K562 (cell line): ENCODE measurements at regions not wholly inside any gene's neighbourhood (a gene's known extent, or its start where the extent isn't known, plus 50 kb on each side); places are given as distances from the start of the nearest gene placed in this dataset.

ENCODE experiments used
- CHD4 ChIP-seq: fragments of 200-600 bp; sonication (generic); IDR thresholded peaks from 3 replicates; pipeline ENCODE4 v1.6.1; 2012; ENCODE audit warnings: low read depth, mild to moderate bottlenecking, mixed read lengths, low read length, inconsistent platforms; ENCODE audit not compliant: insufficient read depth, insufficient replicate concordance, poor library complexity, severe bottlenecking
- HMG20A ChIP-seq: fragments of 450-650 bp; formaldehyde crosslinking; conservative IDR thresholded peaks from 2 replicates; pipeline ENCODE4 v1.4.0; 2020; ENCODE audit warnings: mild to moderate bottlenecking, mixed read lengths
- HSF4 ChIP-seq: fragments of 250-450 bp; sonication (Bioruptor Pico); IDR thresholded peaks from 2 replicates; pipeline ENCODE4 v2.1.2; 2022; ENCODE audit warnings: mild to moderate bottlenecking, moderate library complexity, borderline replicate concordance
- MBD2 ChIP-seq: sonication (generic); IDR thresholded peaks from 2 replicates; pipeline ENCODE4 v1.6.1; 2016; ENCODE audit warnings: low read depth, borderline replicate concordance
- NR2F6 ChIP-seq: fragments of 450-650 bp; formaldehyde crosslinking; IDR thresholded peaks from 2 replicates; pipeline ENCODE4 v1.4.0; 2020; ENCODE audit warnings: mild to moderate bottlenecking
- TRIM24 ChIP-seq, 2 experiments: fragments of 450-650 bp; IDR thresholded peaks; 2 replicates each; pipeline ENCODE4 v1.6.1; 2016
- ZNF23 ChIP-seq: fragments of 250-450 bp; sonication (Bioruptor Pico); IDR thresholded peaks from 2 replicates; pipeline ENCODE4 v1.4.0; 2020; ENCODE audit warnings: mild to moderate bottlenecking
- ZNF644 ChIP-seq: fragments of 200-800 bp; sonication (Bioruptor generic); IDR thresholded peaks from 2 replicates; pipeline ENCODE4 v1.6.1; 2016; ENCODE audit warnings: low read depth, missing genetic modification characterization, missing compliant biosample characterization
- TF ChIP-seq, protein P1 (sequence below): sonication (generic); formaldehyde crosslinking; IDR thresholded peaks from 2 replicates; pipeline ENCODE4 v1.8.1; 2022; ENCODE audit warnings: missing genetic modification reagents
- TF ChIP-seq, protein P2 (sequence below), 2 experiments: IDR thresholded peaks in 1 of 2; conservative IDR thresholded peaks in 1 of 2; 2 replicates each; pipeline ENCODE4 v1.6.1; 2016; ENCODE audit warnings: low read depth in 2 of 2, mild to moderate bottlenecking in 1 of 2, missing compliant biosample characterization in 1 of 2, missing genetic modification characterization in 1 of 2, moderate library complexity in 1 of 2

DNA sequence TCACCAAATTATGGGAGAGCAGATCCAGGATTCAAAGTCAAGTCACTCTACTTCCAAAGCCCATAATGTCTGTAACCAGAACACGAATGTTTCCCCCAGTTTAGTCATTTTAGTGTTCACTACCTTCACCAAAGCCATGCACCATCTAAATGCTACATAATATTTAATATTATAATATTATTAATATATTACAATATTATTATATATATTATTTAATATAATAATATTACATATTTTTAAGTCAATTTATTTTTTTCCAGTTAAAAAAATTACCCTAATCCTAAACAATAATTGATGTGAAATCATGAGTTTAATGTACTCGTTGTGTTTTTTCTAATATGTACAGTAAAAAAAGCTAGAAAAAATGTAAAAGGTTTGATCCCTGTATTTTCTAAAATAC lies 276.6 kb upstream of the TBL1XR1 start (continued):
- TF ChIP-seq ZNF644 (no peak), ZNF23 (CRISPR knock-in tag) (no peak), TRIM24 (IDR thresholded peaks at IDR 0.05) (no peak), MBD2 (no peak), HSF4 (CRISPR knock-in tag) (no peak), HMG20A (CRISPR knock-in tag) (no peak), NR2F6 (CRISPR knock-in tag) (no peak), CHD4 (no peak)
- TF ChIP-seq, protein P1, sequence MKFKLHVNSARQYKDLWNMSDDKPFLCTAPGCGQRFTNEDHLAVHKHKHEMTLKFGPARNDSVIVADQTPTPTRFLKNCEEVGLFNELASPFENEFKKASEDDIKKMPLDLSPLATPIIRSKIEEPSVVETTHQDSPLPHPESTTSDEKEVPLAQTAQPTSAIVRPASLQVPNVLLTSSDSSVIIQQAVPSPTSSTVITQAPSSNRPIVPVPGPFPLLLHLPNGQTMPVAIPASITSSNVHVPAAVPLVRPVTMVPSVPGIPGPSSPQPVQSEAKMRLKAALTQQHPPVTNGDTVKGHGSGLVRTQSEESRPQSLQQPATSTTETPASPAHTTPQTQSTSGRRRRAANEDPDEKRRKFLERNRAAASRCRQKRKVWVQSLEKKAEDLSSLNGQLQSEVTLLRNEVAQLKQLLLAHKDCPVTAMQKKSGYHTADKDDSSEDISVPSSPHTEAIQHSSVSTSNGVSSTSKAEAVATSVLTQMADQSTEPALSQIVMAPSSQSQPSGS (CRISPR knock-in tag): no peak
- TF ChIP-seq, protein P2, sequence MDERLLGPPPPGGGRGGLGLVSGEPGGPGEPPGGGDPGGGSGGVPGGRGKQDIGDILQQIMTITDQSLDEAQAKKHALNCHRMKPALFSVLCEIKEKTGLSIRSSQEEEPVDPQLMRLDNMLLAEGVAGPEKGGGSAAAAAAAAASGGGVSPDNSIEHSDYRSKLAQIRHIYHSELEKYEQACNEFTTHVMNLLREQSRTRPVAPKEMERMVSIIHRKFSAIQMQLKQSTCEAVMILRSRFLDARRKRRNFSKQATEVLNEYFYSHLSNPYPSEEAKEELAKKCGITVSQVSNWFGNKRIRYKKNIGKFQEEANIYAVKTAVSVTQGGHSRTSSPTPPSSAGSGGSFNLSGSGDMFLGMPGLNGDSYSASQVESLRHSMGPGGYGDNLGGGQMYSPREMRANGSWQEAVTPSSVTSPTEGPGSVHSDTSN (CRISPR knock-in tag; IDR thresholded peaks at IDR 0.05; ENCODE audit: low read depth): no peak
- TF ChIP-seq, protein P2 (tag; conservative IDR thresholded peaks at IDR 0.05; ENCODE audit: low read depth): no peak
